Psoas muscle (tissue), 7 donors: ENCODE measurements at regions not wholly inside any gene's neighbourhood (a gene's known extent, or its start where the extent isn't known, plus 50 kb on each side); places are given as distances from the start of the nearest gene placed in this dataset.

ENCODE experiments used
- ATAC-seq, 4 donors: fragments of 200-7000 bp; cut with Tn5 transposase; one replicate each; pipeline ENCODE4 v1.9.1; 2020; ENCODE audit warnings: moderate library complexity in 3 of 4, mild to moderate bottlenecking in 2 of 4
- DNase-seq, 2 donors: peaks; one replicate each; pipeline ENCODE4 v3.0.0-alpha.2; 2020
- H3K27ac ChIP-seq: fragments of 200-600 bp; one replicate; pipeline ENCODE4 v1.8.0; 2022
- H3K27me3 ChIP-seq, 3 donors: fragments of 200-600 bp in 1 of 3; one replicate each; pipeline versions ENCODE4 v1.6.1 to v1.8.0; 2013 to 2022; ENCODE audit warnings: low read length in 2 of 3, mild to moderate bottlenecking in 2 of 3, moderate library complexity in 1 of 3; ENCODE audit not compliant: insufficient read depth in 3 of 3
- H3K36me3 ChIP-seq, 2 donors: fragments of 200-600 bp in 1 of 2; one replicate each; pipeline versions ENCODE4 v1.6.1 to v1.8.0; 2013 to 2022; ENCODE audit warnings: low read depth in 1 of 2, mild to moderate bottlenecking in 1 of 2, moderate library complexity in 1 of 2; ENCODE audit not compliant: insufficient read depth in 1 of 2
- H3K4me1 ChIP-seq: fragments of 200-600 bp; one replicate; pipeline ENCODE4 v1.8.0; 2022
- H3K4me3 ChIP-seq: fragments of 200-600 bp; one replicate; pipeline ENCODE4 v1.8.0; 2022; ENCODE audit warnings: mild to moderate bottlenecking
- H3K9me3 ChIP-seq: fragments of 200-600 bp; one replicate; pipeline ENCODE4 v1.8.0; 2022
- WGBS, 3 donors: extraction: QIAGEN DNeasy Blood & Tissue Kit; methylation state at CpG; one replicate each; pipeline versions ENCODE4 v1.1.6 to v1.1.7; 2013; 5-methylcytosine and 5-hydroxymethylcytosine counted together
- intact Hi-C, 2 donors: fragments of 100-400 bp; cut with DNase I; formaldehyde crosslinking; loops; one replicate each; pipeline versions ENCODE4 v1.11.0 to v1.14.2; 2022
- TF ChIP-seq, protein P1 (sequence below): fragments of 200-600 bp; IDR thresholded peaks from one replicate; pipeline ENCODE4 v1.8.0; 2022; ENCODE audit warnings: antibody characterized with exemption
- donor health status: healthy with polysubstance abuse.
- donor health status: DM: no; HTN: no; CAD: no; lungs with moderate emphysema.
- donor health status: Bipolar disorder and iron deficiency.
- donor health status: healthy.
- donor health status: DM: yes; HTN: yes; CAD: no.
- donor health status: DM: no; HTN: no; CAD: no.
- donor health status: DM: yes; HTN: yes; CAD: no.

GRCh38 chr16:65961476-65962143, 404.9 kb upstream of the CDH5 start:
- Histone ChIP-seq H3K9me3 (no peaks in the 10 kb centered on the region), H3K4me1 (no peaks in the 10 kb centered on the region), H3K27me3 (no peaks in the 10 kb centered on the region), H3K27ac (no peak overlapping the region), H3K4me3 (no peak overlapping the region), H3K36me3 (no peaks in the 10 kb centered on the region)
- intact Hi-C loops: no loop called here
- DNase-seq (no peak), ATAC-seq (no peak)
- TF ChIP-seq, protein P1, sequence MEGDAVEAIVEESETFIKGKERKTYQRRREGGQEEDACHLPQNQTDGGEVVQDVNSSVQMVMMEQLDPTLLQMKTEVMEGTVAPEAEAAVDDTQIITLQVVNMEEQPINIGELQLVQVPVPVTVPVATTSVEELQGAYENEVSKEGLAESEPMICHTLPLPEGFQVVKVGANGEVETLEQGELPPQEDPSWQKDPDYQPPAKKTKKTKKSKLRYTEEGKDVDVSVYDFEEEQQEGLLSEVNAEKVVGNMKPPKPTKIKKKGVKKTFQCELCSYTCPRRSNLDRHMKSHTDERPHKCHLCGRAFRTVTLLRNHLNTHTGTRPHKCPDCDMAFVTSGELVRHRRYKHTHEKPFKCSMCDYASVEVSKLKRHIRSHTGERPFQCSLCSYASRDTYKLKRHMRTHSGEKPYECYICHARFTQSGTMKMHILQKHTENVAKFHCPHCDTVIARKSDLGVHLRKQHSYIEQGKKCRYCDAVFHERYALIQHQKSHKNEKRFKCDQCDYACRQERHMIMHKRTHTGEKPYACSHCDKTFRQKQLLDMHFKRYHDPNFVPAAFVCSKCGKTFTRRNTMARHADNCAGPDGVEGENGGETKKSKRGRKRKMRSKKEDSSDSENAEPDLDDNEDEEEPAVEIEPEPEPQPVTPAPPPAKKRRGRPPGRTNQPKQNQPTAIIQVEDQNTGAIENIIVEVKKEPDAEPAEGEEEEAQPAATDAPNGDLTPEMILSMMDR: no peak
- WGBS, 3 donors: 52 to 75% (median 74%) methylated on average over 4 of the region's 4 CpGs

DNA sequence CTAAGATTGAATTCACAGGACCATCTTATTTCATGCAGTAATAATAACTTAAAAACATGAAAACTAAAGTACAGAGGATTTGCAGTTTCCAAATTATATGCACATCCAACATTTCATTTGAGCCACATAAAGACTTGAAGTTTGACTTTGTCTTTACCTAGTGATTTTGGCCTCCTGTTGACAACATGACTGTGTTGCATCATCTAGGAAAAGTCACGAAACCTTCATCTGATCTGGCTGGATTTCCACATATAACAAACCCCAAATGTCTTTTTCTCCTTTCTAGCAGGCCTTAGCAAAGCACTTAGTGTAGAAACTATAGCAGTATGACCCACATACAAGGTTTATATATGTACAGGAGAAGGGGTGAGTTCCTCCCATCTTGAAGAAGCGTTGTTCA, 406.5 kb upstream of the CDH5 start:
- DNase-seq (no peak), ATAC-seq (no peak)
- no peaks in the 10 kb centered on the region for H3K4me1 ChIP-seq
- intact Hi-C loops: no loop called here
- H3K27ac ChIP-seq: no peak overlapping the region
- 91 to 95% (median 93%) methylated on average over 2 of the region's 2 CpGs for WGBS, 3 donors
- H3K27me3 ChIP-seq: no peaks in the 10 kb centered on the region
- TF ChIP-seq, protein P1: no peak
- H3K9me3 ChIP-seq: no peaks in the 10 kb centered on the region
- no peaks in the 10 kb centered on the region for H3K36me3 ChIP-seq
- no peak overlapping the region for H3K4me3 ChIP-seq

DNA sequence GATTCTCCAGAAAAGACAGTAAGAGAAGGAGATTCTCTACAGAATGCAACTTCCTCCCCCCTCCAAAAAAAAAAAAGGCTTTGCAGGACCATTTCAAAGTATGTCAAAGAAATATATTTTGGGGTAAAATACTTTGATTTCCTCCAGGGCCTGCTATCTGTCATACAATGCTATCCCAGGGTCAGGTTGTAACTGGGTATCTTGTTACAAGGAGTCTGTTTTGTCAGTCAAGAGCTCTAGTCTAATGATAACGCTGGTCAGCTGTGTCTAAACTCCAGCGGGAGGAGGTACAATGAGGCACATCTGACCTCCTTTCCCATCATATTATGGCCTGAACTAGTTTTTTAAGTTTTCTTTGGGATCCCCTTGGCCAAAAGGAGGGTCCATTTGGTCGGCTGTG, 408.4 kb upstream of the CDH5 start:
- ATAC-seq: no peak
- WGBS, 3 donors: 40 to 55% (median 48%) methylated on average over 3 of the region's 3 CpGs
- H3K4me3 ChIP-seq: no peak overlapping the region

DNA sequence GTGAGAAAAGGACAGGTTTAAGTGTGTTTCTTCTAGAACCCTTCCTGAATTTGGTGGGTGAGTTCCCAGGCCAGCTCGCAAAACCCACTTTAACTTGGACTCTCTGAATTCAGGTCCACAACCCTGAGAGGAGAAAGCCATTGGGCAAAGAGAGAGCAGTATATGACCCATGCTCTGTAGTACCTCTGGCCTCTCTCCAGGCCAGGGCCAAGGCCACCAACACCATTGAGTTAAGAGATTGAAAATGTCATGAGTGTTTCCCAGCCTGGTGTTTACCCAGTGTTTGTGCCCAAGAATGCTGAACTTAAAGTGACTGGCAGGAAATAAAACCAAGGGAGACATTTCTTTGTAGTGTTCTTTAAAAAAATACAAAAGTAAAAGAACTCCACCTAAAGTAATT, 410.4 kb upstream of the CDH5 start:
- TF ChIP-seq, protein P1: no peak
- intact Hi-C loops: no loop called here
- H3K9me3 ChIP-seq: no peaks in the 10 kb centered on the region
- no peak overlapping the region for H3K4me3 ChIP-seq
- H3K27ac ChIP-seq: no peak overlapping the region
- H3K27me3 ChIP-seq: no peaks in the 10 kb centered on the region
- no peaks in the 10 kb centered on the region for H3K4me1 ChIP-seq
- ATAC-seq: no peak
- H3K36me3 ChIP-seq: no peaks in the 10 kb centered on the region
- no peak for DNase-seq
- 91 to 100% (median 96%) methylated on average over 1 of the region's 1 CpG for WGBS, 3 donors

More for the DNA sequence above, 408.4 kb upstream of the CDH5 start:
- Histone ChIP-seq H3K36me3 (no peaks in the 10 kb centered on the region), H3K4me1 (no peaks in the 10 kb centered on the region), H3K9me3 (no peaks in the 10 kb centered on the region), H3K27me3 (no peaks in the 10 kb centered on the region), H3K27ac (no peak overlapping the region)
- TF ChIP-seq, protein P1: no peak
- no peak for DNase-seq
- intact Hi-C loops: no loop called here

DNA sequence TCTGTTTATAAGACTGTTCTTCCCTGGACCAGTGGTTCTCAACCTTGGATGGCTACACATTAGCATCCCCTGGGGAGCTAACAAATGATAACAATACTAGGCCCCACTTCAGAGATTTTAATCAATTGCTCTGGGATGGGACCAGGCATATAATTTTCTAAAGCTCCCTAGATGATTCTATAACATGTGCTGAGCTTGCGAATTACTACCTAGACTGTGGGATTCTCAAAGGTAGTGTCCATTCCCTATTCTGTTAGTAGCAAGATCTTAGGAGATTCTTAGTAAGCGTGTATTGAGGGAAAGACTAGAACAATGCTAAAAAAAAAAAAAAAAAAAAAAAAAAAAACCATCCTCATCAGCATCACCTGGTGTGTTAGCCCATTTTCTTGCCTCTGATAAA, 412.0 kb upstream of the CDH5 start:
- Histone ChIP-seq H3K4me3 (no peak overlapping the region), H3K9me3 (no peaks in the 10 kb centered on the region), H3K27me3 (no peaks in the 10 kb centered on the region), H3K27ac (no peak overlapping the region), H3K4me1 (no peaks in the 10 kb centered on the region), H3K36me3 (no peaks in the 10 kb centered on the region)
- ATAC-seq: no peak
- no peak for DNase-seq
- TF ChIP-seq, protein P1: no peak
- WGBS, 3 donors: 95 to 99% (median 97%) methylated on average over 2 of the region's 2 CpGs
- intact Hi-C loops: no loop called here
